ENCODE measurements at regions not wholly inside any gene's neighbourhood (a gene's known extent, or its start where the extent isn't known, plus 50 kb on each side); places are given as distances from the start of the nearest gene placed in this dataset.

DNA sequence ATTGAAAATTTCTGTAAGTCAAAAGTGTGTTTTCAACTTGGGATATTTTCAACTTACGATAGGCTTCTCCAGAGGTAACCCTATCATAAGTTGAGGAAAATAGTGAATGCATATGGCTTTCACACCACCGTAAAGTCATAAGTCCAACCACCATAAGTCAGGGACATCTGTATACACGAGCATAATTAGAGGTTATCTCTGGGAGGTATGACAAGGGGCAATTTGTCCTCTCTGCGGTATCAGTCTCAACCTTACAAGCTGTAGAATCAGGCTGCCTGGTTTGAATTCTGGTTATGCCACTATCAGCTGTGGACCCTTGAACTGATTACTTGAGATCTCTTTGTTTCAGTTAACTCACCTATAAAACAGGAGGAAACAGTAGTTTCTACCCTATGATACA, 202.9 kb upstream of the JARID2 start:
- TF ChIP-seq CTCF (IDR thresholded peaks at IDR 0.05; ENCODE audit: extremely low read depth, insufficient read depth, missing control alignments), result no peak
- in situ Hi-C loops (cut with MboI; ENCODE audit: low pct_unique_long_range_greater_than_20kb, low sequenced_read_pairs, unreplicated experiment), result no loop called here
- no peak for DNase-seq (ENCODE audit: low spot score)

GRCh38 chr6:15044146-15044882, 201.6 kb upstream of the JARID2 start:
- no peak for TF ChIP-seq CTCF (IDR thresholded peaks at IDR 0.05; ENCODE audit: extremely low read depth, insufficient read depth, missing control alignments)
- no peak for DNase-seq (ENCODE audit: low spot score)
- in situ Hi-C loops (cut with MboI; ENCODE audit: low pct_unique_long_range_greater_than_20kb, low sequenced_read_pairs, unreplicated experiment), result no loop called here

- in situ Hi-C loops (cut with MboI; ENCODE audit: low pct_unique_long_range_greater_than_20kb, low sequenced_read_pairs, unreplicated experiment), result no loop called here
- no peak for DNase-seq (ENCODE audit: low spot score)
- TF ChIP-seq CTCF (IDR thresholded peaks at IDR 0.05; ENCODE audit: extremely low read depth, insufficient read depth, missing control alignments), result no peak
Observed at GRCh38 chr6:15044948-15045347, 200.9 kb upstream of the JARID2 start.

GRCh38 chr6:15046751-15047150, 199.1 kb upstream of the JARID2 start:
- in situ Hi-C loops (cut with MboI; ENCODE audit: low pct_unique_long_range_greater_than_20kb, low sequenced_read_pairs, unreplicated experiment), result no loop called here
- DNase-seq (ENCODE audit: low spot score), result no peak
- no peak for TF ChIP-seq CTCF (IDR thresholded peaks at IDR 0.05; ENCODE audit: extremely low read depth, insufficient read depth, missing control alignments)

GRCh38 chr6:15048367-15048766, 197.5 kb upstream of the JARID2 start:
- peak; percentile 21 for DNase-seq (ENCODE audit: low spot score)
- in situ Hi-C loops (cut with MboI; ENCODE audit: low pct_unique_long_range_greater_than_20kb, low sequenced_read_pairs, unreplicated experiment), result no loop called here
- no peak for TF ChIP-seq CTCF (IDR thresholded peaks at IDR 0.05; ENCODE audit: extremely low read depth, insufficient read depth, missing control alignments)

- DNase-seq (ENCODE audit: low spot score), result no peak
- in situ Hi-C loops (cut with MboI; ENCODE audit: low pct_unique_long_range_greater_than_20kb, low sequenced_read_pairs, unreplicated experiment), result no loop called here
- no peak for TF ChIP-seq CTCF (IDR thresholded peaks at IDR 0.05; ENCODE audit: extremely low read depth, insufficient read depth, missing control alignments)
Observed at GRCh38 chr6:15058200-15059061, 187.4 kb upstream of the JARID2 start.

Data from GM13977 (cell line).